Stimulated activated CD4-positive, alpha-beta T cell treated with anti-CD3 and anti-CD28 coated beads, Interleukin-1b, Interleukin-23, amount 100 ng/mL, for 4 hours (primary cell): ENCODE measurements at regions not wholly inside any gene's neighbourhood (a gene's known extent, or its start where the extent isn't known, plus 50 kb on each side); places are given as distances from the start of the nearest gene placed in this dataset.
A peak's percentile ranks its signal among the peaks of the same experiment; 100 is the strongest.
"Not testable (repeated sequence)": the region's sequence is repeated elsewhere in the genome, so short reads cannot be mapped to it uniquely, and the experiment has no call there.

Source experiments
- DNase-seq, 2 donors: peaks; one replicate each; pipeline ENCODE4 v3.0.0-alpha.2; 2020; ENCODE audit warnings: low read depth in 2 of 2

DNA sequence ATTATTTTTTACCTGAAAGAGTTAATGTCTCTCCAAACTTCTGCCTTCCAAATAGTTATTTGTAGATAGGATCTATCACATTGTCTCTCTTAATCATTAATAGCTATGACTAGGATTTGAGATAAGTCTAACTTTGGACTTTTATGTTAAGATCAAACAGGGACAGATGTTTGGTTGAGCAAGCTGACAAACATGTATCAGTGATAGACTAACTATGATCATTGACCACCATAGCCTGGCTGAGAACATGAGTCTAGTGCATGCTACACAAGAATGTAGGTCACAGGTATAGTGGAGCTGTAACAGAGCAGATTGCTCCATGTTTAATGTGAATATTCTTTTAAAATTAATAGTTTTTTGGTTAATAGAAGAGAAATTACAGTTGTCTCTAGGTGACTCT lies 52.0 kb downstream of the SYT15B start:
- DNase-seq, result not testable (repeated sequence)

- DNase-seq, result not testable (repeated sequence)
Observed at GRCh38 chr10:47710443-47710842, 52.9 kb downstream of the SYT15B start.

DNA sequence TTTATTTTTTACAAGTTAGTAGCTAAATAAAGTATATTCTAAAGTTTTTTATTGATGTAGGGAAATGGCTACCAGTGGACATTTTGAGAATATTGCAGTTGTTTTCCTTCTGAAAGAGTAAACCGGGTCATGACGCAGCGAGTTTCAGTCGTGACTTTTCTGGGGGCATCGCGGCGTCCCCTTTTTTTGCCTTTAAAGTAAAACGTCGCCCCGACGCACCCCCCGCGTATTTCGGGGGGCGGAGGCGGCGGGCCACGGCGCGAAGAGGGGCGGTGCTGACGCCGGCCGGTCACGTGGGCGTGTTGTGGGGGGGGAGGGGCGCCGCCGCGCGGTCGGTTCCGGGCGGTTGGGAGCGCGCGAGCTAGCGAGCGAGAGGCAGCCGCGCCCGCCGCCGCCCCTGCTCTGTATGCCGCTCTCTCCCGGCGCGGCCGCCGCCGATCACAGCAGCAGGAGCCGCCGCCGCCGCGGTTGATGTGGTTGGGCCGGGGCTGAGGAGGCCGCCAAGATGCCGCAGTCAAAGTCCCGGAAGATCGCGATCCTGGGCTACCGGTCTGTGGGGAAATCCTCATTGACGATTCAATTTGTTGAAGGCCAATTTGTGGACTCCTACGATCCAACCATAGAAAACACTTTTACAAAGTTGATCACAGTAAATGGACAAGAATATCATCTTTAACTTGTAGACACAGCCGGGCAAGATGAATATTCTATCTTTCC lies 57.5 kb downstream of the SYT15B start:
- DNase-seq, result peak; percentile 63 to 65

DNA sequence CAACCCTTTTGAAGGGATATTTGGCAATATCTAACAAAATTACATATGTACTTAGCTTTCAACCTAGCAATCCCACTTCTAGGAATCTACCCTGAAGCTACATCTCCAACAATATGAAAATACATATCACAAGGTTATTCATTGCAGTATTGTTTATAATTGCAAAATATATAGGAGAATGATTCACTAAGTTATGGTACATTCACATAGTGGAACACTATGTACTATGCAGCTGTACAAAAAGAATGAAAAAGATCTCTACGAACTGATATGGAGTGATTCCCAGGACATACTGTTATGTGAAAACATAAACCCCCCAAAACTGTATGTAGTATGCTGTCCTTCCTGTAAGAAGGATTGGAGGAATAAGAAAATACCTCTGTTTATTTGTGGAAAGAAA lies 62.1 kb downstream of the SYT15B start:
- DNase-seq, result not testable (repeated sequence)

DNA sequence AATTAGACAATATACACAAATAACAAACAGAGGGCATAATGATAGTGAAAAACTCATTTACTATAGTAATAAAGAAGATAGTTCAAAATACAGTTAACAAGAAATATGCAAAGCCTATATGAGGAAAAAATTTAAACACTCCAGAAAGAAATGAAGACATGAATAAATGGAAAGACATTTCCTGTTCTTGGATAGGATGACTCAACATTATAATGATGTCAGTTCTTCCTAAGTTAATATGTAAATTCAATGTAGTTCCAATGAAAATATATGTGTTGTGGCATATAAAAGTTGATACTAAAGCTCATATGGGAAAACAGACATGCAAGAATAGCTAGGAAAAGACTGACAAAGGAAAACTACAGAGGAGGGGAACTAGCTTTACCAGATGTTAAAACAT lies 63.5 kb downstream of the SYT15B start:
- not testable (repeated sequence) for DNase-seq

GRCh38 chr10:47696170-47696569 lies 67.2 kb downstream of the SYT15B start:
- not testable (repeated sequence) for DNase-seq

GRCh38 chr10:47695149-47695548 lies 68.2 kb downstream of the SYT15B start:
- not testable (repeated sequence) for DNase-seq

GRCh38 chr10:47690304-47690703 lies 73.1 kb downstream of the SYT15B start:
- DNase-seq, result not testable (repeated sequence)

GRCh38 chr10:47683826-47684475 lies 79.4 kb downstream of the SYT15B start:
- DNase-seq, result not testable (repeated sequence)

DNA sequence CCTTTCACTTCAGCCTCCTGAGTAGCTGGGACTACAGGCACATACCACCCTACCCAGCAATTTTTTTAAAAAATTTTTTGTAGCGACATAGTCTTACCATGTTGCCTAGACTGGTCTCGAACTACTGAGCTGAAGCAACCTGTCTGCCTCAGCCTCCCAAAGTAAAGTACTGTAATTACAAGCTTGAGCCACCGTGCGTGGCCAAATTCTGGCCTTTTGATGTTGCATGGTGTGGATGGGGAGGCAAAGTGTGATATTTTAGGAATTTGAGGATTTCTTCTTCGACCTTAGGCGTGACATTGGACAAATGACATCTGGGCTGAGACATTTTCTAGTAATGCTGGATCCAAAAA lies 81.8 kb downstream of the SYT15B start:
- DNase-seq, result not testable (repeated sequence)

- DNase-seq, result not testable (repeated sequence)
Observed at GRCh38 chr10:47680848-47681637, 82.3 kb downstream of the SYT15B start.

DNA sequence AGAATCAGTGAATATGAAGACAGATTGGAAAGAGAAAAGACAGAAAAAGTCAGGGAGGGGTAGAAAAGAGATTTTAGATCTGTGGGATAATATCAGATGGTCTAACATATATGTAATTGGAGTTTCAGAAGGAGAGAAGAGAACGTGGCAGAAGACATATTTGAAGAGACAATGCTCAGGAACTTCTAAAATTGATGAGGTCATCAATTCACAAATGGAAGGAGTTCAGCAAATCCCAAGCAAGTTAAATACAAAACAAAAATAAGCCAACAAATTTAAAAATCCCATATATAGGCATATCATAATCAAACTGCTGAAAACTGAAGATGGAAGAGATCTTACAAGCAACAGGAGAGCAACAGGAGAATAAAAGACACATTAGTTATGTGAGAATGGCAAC lies 87.3 kb downstream of the SYT15B start:
- not testable (repeated sequence) for DNase-seq

DNA sequence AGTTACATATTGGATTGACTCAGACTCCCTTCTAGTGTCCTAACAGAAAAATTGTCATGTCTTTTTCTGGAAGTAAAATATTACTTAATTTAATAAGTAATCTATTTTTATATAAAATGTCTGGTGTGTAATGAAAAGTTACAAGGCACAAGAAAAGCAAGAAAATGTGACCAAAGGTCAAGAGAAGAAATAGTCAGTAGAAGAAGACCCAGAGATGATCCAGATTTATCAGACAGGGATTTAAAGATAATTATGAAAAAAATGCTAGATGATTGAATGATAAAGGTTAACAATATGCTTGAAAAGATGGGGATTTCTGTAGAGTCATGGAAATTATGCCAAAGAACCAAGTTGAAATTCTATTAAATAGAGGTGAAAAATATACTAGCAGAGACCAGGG lies 87.8 kb downstream of the SYT15B start:
- DNase-seq, result not testable (repeated sequence)

- DNase-seq, result not testable (repeated sequence)
Observed at GRCh38 chr10:47673128-47673527, 90.3 kb downstream of the SYT15B start.

GRCh38 chr10:47670857-47671256 lies 92.5 kb downstream of the SYT15B start:
- not testable (repeated sequence) for DNase-seq

DNA sequence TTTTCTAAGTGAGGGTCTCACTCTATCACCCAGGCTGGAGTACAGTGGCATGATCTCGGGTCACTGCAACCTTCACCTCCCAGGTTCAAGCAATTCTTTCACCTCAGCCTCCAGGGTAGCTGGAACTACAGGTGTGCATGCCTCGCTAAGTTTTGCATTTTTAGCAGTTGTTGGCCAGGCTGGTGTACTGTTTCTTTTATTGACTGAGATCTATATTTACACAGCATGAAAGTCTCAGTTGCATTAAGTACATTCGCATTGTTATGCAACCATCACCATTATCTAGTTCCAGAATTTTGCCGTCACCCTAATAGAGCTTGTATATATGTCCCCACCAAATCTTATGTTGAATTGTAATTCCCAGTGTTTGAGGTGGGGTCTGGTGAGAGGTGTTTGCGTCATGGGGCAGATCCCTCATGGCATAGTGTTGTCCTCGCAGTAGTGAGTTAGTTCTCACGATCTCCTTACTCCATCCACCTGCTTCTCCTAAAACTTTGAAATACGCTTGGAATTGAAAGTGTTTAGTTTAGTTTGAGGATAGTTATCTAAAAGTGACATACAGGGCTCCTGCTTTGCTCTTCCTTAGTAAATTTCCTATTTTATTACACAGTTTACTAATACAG lies 101.3 kb downstream of the SYT15B start:
- not testable (repeated sequence) for DNase-seq

GRCh38 chr10:47656732-47657131 lies 106.7 kb downstream of the SYT15B start:
- DNase-seq, result not testable (repeated sequence)

DNA sequence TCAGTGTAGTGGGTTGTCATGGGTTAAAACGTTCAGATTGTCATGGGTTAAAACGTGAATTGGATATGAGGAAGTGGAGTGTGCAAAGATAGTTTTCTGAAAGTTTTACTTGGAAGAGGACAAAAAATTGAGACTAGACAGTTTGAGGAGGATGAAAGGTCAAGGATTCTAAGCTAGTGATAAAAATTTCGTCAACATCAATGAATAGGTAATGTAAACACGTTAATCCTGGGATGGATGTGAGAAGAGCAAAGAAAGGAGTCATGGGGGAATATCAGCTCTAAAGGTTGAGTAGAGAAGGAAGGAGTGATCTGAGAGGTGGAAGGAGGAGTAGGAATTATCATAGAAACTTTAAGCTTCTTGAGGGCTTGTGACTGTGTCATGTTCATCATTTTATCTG lies 109.2 kb downstream of the SYT15B start:
- not testable (repeated sequence) for DNase-seq

DNA sequence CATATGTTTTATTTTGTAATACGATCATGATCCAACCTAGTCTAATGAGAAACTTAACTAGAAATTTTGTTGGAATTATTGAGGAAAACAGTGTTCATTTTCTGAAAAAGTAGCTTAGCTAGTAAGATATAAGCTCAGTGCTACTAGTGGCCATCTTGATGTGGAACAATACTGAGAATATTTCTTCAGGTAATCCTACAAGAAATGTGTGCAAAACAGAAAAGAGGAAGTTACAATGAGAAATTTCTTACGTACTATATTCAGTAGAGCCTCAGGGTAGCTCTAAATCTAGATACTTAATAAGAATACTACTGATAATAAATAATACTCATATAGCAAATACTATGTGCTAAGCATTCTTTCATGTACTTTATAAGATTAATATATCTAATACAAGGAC lies 114.8 kb downstream of the SYT15B start:
- DNase-seq, result not testable (repeated sequence)

DNA sequence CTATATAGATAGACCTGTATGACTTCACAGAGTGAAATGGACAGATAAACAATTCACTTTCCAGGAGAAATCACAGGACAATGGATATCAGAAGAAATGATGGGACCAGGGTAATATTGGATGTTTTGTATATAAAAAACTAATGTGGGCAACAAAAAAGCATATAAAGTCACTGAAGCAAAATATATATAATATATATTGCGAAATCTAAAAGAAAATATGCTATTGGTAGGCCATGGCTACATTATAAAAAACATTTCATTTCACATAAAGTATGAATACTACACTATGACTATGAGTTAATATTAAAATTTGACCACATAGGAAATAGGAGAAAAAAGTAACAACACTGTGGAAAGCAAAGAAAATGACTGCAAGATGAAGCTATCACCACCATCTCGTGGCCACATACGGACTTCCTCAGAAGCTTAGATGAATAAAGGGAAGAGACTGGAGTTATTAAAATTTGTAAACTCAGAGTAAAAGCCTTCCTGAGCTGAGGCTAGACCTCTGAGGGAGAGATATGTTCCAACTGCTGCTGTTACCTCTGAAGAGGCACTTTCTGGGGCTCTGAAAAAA lies 115.8 kb downstream of the SYT15B start:
- not testable (repeated sequence) for DNase-seq

- not testable (repeated sequence) for DNase-seq
Observed at GRCh38 chr10:47646686-47647273, 116.6 kb downstream of the SYT15B start.
